Suppressor macrophage treated with lipopolysaccharide for 4 hours (primary cell): ENCODE measurements at regions not wholly inside any gene's neighbourhood (a gene's known extent, or its start where the extent isn't known, plus 50 kb on each side); places are given as distances from the start of the nearest gene placed in this dataset.
"Not testable (repeated sequence)": the region's sequence is repeated elsewhere in the genome, so short reads cannot be mapped to it uniquely, and the experiment has no call there.

Experiments
- DNase-seq: peaks from one replicate; pipeline ENCODE4 v3.0.0-alpha.2; 2020

- DNase-seq: no peak
These were observed 426.1 kb upstream of the KLF12 start for GRCh38 chr13:74560325-74560724.

- no peak for DNase-seq
These were observed 423.7 kb upstream of the KLF12 start for GRCh38 chr13:74557870-74558269.

- DNase-seq: no peak
These were observed 421.6 kb upstream of the KLF12 start for GRCh38 chr13:74555651-74556420.

- DNase-seq: no peak
These were observed 421.0 kb upstream of the KLF12 start for GRCh38 chr13:74555276-74555625.

- DNase-seq: no peak
These were observed 420.5 kb upstream of the KLF12 start for GRCh38 chr13:74554569-74555275.

GRCh38 chr13:74550039-74550438 is 415.8 kb upstream of the KLF12 start:
- DNase-seq: no peak

GRCh38 chr13:74536649-74537048 is 402.4 kb upstream of the KLF12 start:
- not testable (repeated sequence) for DNase-seq

- no peak for DNase-seq
These were observed 399.0 kb upstream of the KLF12 start for GRCh38 chr13:74533226-74533625.

- no peak for DNase-seq
These were observed 395.8 kb upstream of the KLF12 start for GRCh38 chr13:74530011-74530410.

GRCh38 chr13:74528734-74529513 is 394.7 kb upstream of the KLF12 start:
- no peak for DNase-seq

- no peak for DNase-seq
These were observed 388.9 kb upstream of the KLF12 start for GRCh38 chr13:74523057-74523456.

- no peak for DNase-seq
These were observed 377.3 kb upstream of the KLF12 start for GRCh38 chr13:74511523-74511922.

- no peak for DNase-seq
These were observed 353.0 kb upstream of the KLF12 start for GRCh38 chr13:74487091-74487722.

GRCh38 chr13:74485757-74486156 is 351.6 kb upstream of the KLF12 start:
- no peak for DNase-seq

GRCh38 chr13:74479124-74479523 is 344.9 kb upstream of the KLF12 start:
- no peak for DNase-seq

- no peak for DNase-seq
These were observed 342.6 kb upstream of the KLF12 start for GRCh38 chr13:74476788-74477187.

GRCh38 chr13:74476365-74476764 is 342.2 kb upstream of the KLF12 start:
- DNase-seq: no peak

- DNase-seq: no peak
These were observed 332.7 kb upstream of the KLF12 start for GRCh38 chr13:74466864-74467263.

GRCh38 chr13:74466020-74466419 is 331.8 kb upstream of the KLF12 start:
- no peak for DNase-seq

GRCh38 chr13:74465271-74465670 is 331.1 kb upstream of the KLF12 start:
- DNase-seq: no peak

GRCh38 chr13:74464670-74465069 is 330.5 kb upstream of the KLF12 start:
- DNase-seq: no peak

- no peak for DNase-seq
These were observed 326.8 kb upstream of the KLF12 start for GRCh38 chr13:74461011-74461410.

GRCh38 chr13:74452881-74453280 is 318.7 kb upstream of the KLF12 start:
- no peak for DNase-seq
